VCaP (cell line): ENCODE measurements at regions not wholly inside any gene's neighbourhood (a gene's known extent, or its start where the extent isn't known, plus 50 kb on each side); places are given as distances from the start of the nearest gene placed in this dataset.

Source experiments
- H3K27ac ChIP-seq: fragments of 450-650 bp; 2 replicates; pipeline ENCODE4 v1.5.1; 2017
- TF ChIP-seq, protein P1 (sequence below): fragments of 450-650 bp; conservative IDR thresholded peaks from 2 replicates; pipeline ENCODE4 v1.5.1; 2017; ENCODE audit warnings: mild to moderate bottlenecking, moderate library complexity

- TF ChIP-seq, protein P1, sequence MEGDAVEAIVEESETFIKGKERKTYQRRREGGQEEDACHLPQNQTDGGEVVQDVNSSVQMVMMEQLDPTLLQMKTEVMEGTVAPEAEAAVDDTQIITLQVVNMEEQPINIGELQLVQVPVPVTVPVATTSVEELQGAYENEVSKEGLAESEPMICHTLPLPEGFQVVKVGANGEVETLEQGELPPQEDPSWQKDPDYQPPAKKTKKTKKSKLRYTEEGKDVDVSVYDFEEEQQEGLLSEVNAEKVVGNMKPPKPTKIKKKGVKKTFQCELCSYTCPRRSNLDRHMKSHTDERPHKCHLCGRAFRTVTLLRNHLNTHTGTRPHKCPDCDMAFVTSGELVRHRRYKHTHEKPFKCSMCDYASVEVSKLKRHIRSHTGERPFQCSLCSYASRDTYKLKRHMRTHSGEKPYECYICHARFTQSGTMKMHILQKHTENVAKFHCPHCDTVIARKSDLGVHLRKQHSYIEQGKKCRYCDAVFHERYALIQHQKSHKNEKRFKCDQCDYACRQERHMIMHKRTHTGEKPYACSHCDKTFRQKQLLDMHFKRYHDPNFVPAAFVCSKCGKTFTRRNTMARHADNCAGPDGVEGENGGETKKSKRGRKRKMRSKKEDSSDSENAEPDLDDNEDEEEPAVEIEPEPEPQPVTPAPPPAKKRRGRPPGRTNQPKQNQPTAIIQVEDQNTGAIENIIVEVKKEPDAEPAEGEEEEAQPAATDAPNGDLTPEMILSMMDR = no peak
Measured at GRCh38 chr2:16122556-16122955, 182.2 kb downstream of the MYCN start.

DNA sequence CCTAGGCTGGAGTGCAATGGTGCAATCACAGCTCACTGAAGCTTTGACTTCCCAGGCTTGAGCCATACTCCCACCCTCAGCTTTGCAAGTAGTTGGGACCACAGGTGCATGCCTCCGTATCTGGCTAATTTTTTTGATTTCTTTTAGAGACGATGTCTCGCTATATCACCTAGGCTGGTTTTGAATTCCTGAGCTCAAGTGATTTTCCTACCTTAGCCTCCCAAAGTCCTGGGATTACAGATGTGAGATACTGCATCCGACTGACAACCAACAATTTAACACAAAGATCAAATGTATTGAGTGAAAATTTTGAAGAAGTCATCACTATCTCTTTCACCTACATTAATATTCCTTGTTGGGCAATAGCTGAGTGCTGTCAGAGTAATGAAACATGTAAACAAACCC lies 181.6 kb downstream of the MYCN start:
- no peak overlapping the region for H3K27ac ChIP-seq
- TF ChIP-seq, protein P1 = no peak

More at GRCh38 chr2:16122556-16122955, 182.2 kb downstream of the MYCN start:
- H3K27ac ChIP-seq = no peak overlapping the region

GRCh38 chr2:16121231-16121985 lies 181.1 kb downstream of the MYCN start:
- TF ChIP-seq, protein P1 = no peak
- no peak overlapping the region for H3K27ac ChIP-seq

GRCh38 chr2:16120591-16121180 lies 180.3 kb downstream of the MYCN start:
- TF ChIP-seq, protein P1 = no peak
- H3K27ac ChIP-seq = no peak overlapping the region

DNA sequence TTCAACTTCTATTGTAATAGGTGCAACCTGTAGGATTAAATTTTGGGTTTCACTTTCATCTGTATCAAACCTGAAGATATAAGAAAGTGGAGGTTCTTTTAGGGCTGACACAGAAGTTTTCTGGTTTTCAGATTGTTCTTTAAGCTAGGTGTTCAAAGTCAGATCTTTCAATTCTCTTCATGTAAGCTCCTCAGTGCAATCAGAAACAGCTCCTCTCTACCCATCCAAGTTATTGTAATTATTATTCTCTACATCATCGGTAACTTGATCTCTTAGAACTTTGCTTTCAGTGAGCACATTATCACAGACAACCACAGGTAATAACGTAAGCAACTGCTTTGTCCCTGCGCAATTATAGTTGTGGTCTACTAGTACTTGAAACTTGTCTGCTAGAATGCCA lies 179.4 kb downstream of the MYCN start:
- no peak overlapping the region for H3K27ac ChIP-seq
- TF ChIP-seq, protein P1 = no peak

- no peak overlapping the region for H3K27ac ChIP-seq
- TF ChIP-seq, protein P1 = no peak
Measured at GRCh38 chr2:16118611-16119590, 178.6 kb downstream of the MYCN start.
